22Rv1 (cell line): ENCODE measurements at regions not wholly inside any gene's neighbourhood (a gene's known extent, or its start where the extent isn't known, plus 50 kb on each side); places are given as distances from the start of the nearest gene placed in this dataset.

Source experiments
- ZFX ChIP-seq: fragments of 450-650 bp; IDR thresholded peaks from 2 replicates; pipeline ENCODE4 v1.6.1; 2017; ENCODE audit warnings: antibody characterized with exemption, borderline replicate concordance
- TF ChIP-seq, protein P1 (sequence below): fragments of 450-650 bp; IDR thresholded peaks from 2 replicates; pipeline ENCODE4 v1.5.1; 2017; ENCODE audit warnings: mild to moderate bottlenecking

DNA sequence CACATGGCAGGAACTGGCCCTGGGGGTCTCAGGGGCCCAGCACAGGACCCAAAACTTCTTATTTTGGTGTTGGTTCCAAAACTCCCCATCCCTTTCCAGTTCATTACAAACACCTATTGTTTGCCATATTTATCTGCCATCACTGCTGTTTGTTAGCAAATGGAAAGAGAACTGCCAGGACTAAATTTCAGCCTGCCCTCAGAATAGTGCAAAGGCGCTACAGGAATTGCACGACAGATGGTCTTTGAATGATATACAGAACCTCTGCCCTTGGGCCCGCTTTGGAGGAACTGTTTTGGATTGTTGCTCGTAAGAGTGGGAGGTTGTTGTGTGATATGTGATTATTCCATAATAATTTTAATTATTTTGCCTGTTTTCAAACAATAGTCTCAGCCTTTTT lies 199.0 kb upstream of the FBXL4 start:
- TF ChIP-seq, protein P1, sequence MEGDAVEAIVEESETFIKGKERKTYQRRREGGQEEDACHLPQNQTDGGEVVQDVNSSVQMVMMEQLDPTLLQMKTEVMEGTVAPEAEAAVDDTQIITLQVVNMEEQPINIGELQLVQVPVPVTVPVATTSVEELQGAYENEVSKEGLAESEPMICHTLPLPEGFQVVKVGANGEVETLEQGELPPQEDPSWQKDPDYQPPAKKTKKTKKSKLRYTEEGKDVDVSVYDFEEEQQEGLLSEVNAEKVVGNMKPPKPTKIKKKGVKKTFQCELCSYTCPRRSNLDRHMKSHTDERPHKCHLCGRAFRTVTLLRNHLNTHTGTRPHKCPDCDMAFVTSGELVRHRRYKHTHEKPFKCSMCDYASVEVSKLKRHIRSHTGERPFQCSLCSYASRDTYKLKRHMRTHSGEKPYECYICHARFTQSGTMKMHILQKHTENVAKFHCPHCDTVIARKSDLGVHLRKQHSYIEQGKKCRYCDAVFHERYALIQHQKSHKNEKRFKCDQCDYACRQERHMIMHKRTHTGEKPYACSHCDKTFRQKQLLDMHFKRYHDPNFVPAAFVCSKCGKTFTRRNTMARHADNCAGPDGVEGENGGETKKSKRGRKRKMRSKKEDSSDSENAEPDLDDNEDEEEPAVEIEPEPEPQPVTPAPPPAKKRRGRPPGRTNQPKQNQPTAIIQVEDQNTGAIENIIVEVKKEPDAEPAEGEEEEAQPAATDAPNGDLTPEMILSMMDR: no peak
- TF ChIP-seq ZFX: no peak
